ENCODE measurements at regions not wholly inside any gene's neighbourhood (a gene's known extent, or its start where the extent isn't known, plus 50 kb on each side); places are given as distances from the start of the nearest gene placed in this dataset.

GRCh38 chr16:5533321-5533888 is 435.8 kb upstream of the EEF2KMT start:
- Histone ChIP-seq H3K27ac (ENCODE audit: insufficient read depth, low read length) (no peak overlapping the region), H3K79me2 (ENCODE audit: control insufficient read depth, insufficient read depth, low read length) (no peaks in the 10 kb centered on the region), H3K4me1 (ENCODE audit: control insufficient read depth, extremely low read depth, insufficient read depth, low read length) (no peaks in the 10 kb centered on the region), H3K9ac (ENCODE audit: insufficient read depth, low read length) (no peak overlapping the region), H3K27me3 (ENCODE audit: control insufficient read depth, insufficient read depth, low read length) (no peaks in the 10 kb centered on the region), H3K4me2 (ENCODE audit: extremely low read depth, insufficient read depth, low read length) (no peak overlapping the region), H3K4me3 (replicated peaks in 1 of 4; ENCODE audit: control extremely low read depth in 1 of 4, insufficient read depth in 1 of 4, low read depth in 3 of 4, low read length in 4 of 4) (no peak overlapping the region), H2AFZ (ENCODE audit: low read length) (no peak overlapping the region), H3K9me3 (ENCODE audit: control insufficient read depth, insufficient read depth, low read depth, low read length) (no peaks in the 10 kb centered on the region), H3K36me3 (ENCODE audit: control insufficient read depth, insufficient read depth, low read length) (no peaks in the 10 kb centered on the region), H4K20me1 (ENCODE audit: control insufficient read depth, extremely low read depth, insufficient read depth, low read length) (no peaks in the 10 kb centered on the region)
- no peak for DNase-seq (ENCODE audit: low read depth in 2 of 2)
- TF ChIP-seq EZH2 (IDR thresholded peaks at IDR 0.05; ENCODE audit: low read length, missing control alignments): no peak
- TF ChIP-seq CTCF (conservative IDR thresholded peaks at IDR 0.05 in 1 of 2, IDR thresholded peaks at IDR 0.05 in 1 of 2; ENCODE audit: low read depth in 1 of 2, low read length in 2 of 2): no peak

DNA sequence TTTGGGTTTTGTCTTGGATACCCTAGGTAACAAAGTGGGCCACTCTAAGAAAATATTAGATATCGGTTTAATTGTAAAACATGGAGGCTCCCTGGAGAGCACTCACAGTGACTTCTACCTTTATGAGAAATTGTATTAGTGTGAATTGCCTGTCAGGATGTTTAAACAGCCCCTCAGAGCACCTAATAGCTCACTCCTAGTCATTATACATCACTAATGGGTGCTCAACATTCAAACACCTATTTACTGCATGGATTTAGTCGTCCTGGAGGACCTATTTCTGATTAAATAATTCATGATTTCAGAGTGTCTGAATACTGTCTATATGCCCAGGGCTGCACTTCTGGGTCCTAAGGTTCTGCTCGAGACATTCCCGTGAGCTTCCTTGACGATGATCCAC is 430.2 kb upstream of the EEF2KMT start:
- Histone ChIP-seq H2AFZ (ENCODE audit: low read length) (no peak overlapping the region), H3K27ac (ENCODE audit: insufficient read depth, low read length) (no peak overlapping the region), H3K9me3 (ENCODE audit: control insufficient read depth, insufficient read depth, low read depth, low read length) (no peaks in the 10 kb centered on the region), H3K36me3 (ENCODE audit: control insufficient read depth, insufficient read depth, low read length) (no peaks in the 10 kb centered on the region), H3K79me2 (ENCODE audit: control insufficient read depth, insufficient read depth, low read length) (no peaks in the 10 kb centered on the region), H3K4me3 (replicated peaks in 1 of 4; ENCODE audit: control extremely low read depth in 1 of 4, insufficient read depth in 1 of 4, low read depth in 3 of 4, low read length in 4 of 4) (no peak overlapping the region), H3K4me1 (ENCODE audit: control insufficient read depth, extremely low read depth, insufficient read depth, low read length) (no peaks in the 10 kb centered on the region), H3K9ac (ENCODE audit: insufficient read depth, low read length) (no peak overlapping the region), H4K20me1 (ENCODE audit: control insufficient read depth, extremely low read depth, insufficient read depth, low read length) (no peaks in the 10 kb centered on the region), H3K4me2 (ENCODE audit: extremely low read depth, insufficient read depth, low read length) (no peak overlapping the region), H3K27me3 (ENCODE audit: control insufficient read depth, insufficient read depth, low read length) (no peaks in the 10 kb centered on the region)
- no peak for TF ChIP-seq EZH2 (IDR thresholded peaks at IDR 0.05; ENCODE audit: low read length, missing control alignments)
- TF ChIP-seq CTCF (conservative IDR thresholded peaks at IDR 0.05 in 1 of 2, IDR thresholded peaks at IDR 0.05 in 1 of 2; ENCODE audit: low read depth in 1 of 2, low read length in 2 of 2): no peak
- DNase-seq (ENCODE audit: low read depth in 2 of 2): no peak

- H4K20me1 ChIP-seq (ENCODE audit: control insufficient read depth, extremely low read depth, insufficient read depth, low read length): no peaks in the 10 kb centered on the region
- H3K27ac ChIP-seq (ENCODE audit: insufficient read depth, low read length): no peak overlapping the region
- H3K79me2 ChIP-seq (ENCODE audit: control insufficient read depth, insufficient read depth, low read length): no peaks in the 10 kb centered on the region
- TF ChIP-seq EZH2 (IDR thresholded peaks at IDR 0.05; ENCODE audit: low read length, missing control alignments): no peak
- H3K27me3 ChIP-seq (ENCODE audit: control insufficient read depth, insufficient read depth, low read length): no peaks in the 10 kb centered on the region
- H3K4me2 ChIP-seq (ENCODE audit: extremely low read depth, insufficient read depth, low read length): no peak overlapping the region
- no peaks in the 10 kb centered on the region for H3K36me3 ChIP-seq (ENCODE audit: control insufficient read depth, insufficient read depth, low read length)
- H3K4me1 ChIP-seq (ENCODE audit: control insufficient read depth, extremely low read depth, insufficient read depth, low read length): no peaks in the 10 kb centered on the region
- no peak overlapping the region for H3K9ac ChIP-seq (ENCODE audit: insufficient read depth, low read length)
- no peak overlapping the region for H3K4me3 ChIP-seq (replicated peaks in 1 of 4; ENCODE audit: control extremely low read depth in 1 of 4, insufficient read depth in 1 of 4, low read depth in 3 of 4, low read length in 4 of 4)
- H3K9me3 ChIP-seq (ENCODE audit: control insufficient read depth, insufficient read depth, low read depth, low read length): no peaks in the 10 kb centered on the region
- H2AFZ ChIP-seq (ENCODE audit: low read length): no peak overlapping the region
- DNase-seq (ENCODE audit: low read depth in 2 of 2): no peak
These were observed 429.2 kb upstream of the EEF2KMT start for GRCh38 chr16:5526826-5527225.

Measured in fibroblast of lung (primary cell).